K562 (cell line): ENCODE measurements at regions not wholly inside any gene's neighbourhood (a gene's known extent, or its start where the extent isn't known, plus 50 kb on each side); places are given as distances from the start of the nearest gene placed in this dataset.

Experiments
- NFXL1 ChIP-seq: fragments of 450-650 bp; formaldehyde crosslinking; IDR thresholded peaks from 2 replicates; pipeline ENCODE4 v1.4.0; 2021; ENCODE audit warnings: mild to moderate bottlenecking
- ZBED1 ChIP-seq: IDR thresholded peaks from 2 replicates; pipeline ENCODE4 v1.6.1; 2014
- ZNF232 ChIP-seq: sonication (generic); formaldehyde crosslinking; IDR thresholded peaks from 2 replicates; pipeline ENCODE4 v1.8.0; 2022; ENCODE audit warnings: mild to moderate bottlenecking, missing genetic modification reagents
- ZNF583 ChIP-seq: fragments of 250-450 bp; sonication (Bioruptor Pico); IDR thresholded peaks from 2 replicates; pipeline ENCODE4 v1.4.0; 2020
- TF ChIP-seq, protein P1 (sequence below): fragments of 450-650 bp; IDR thresholded peaks from 2 replicates; pipeline ENCODE4 v1.6.1; 2018; ENCODE audit warnings: mild to moderate bottlenecking, low read depth; ENCODE audit not compliant: partially characterized antibody
- TF ChIP-seq, protein P2 (sequence below): fragments of 250-450 bp; sonication (Bioruptor Pico); IDR thresholded peaks from 2 replicates; pipeline ENCODE4 v1.5.0; 2020; ENCODE audit warnings: mild to moderate bottlenecking, borderline replicate concordance
- TF ChIP-seq, protein P3 (sequence below): fragments of 250-450 bp; sonication (Bioruptor Pico); IDR thresholded peaks from 2 replicates; pipeline ENCODE4 v1.5.0; 2022; ENCODE audit warnings: mild to moderate bottlenecking
- TF ChIP-seq, protein P4 (sequence below): fragments of 250-450 bp; sonication (Bioruptor Pico); IDR thresholded peaks from 2 replicates; pipeline ENCODE4 v1.5.1; 2021; ENCODE audit warnings: mild to moderate bottlenecking

DNA sequence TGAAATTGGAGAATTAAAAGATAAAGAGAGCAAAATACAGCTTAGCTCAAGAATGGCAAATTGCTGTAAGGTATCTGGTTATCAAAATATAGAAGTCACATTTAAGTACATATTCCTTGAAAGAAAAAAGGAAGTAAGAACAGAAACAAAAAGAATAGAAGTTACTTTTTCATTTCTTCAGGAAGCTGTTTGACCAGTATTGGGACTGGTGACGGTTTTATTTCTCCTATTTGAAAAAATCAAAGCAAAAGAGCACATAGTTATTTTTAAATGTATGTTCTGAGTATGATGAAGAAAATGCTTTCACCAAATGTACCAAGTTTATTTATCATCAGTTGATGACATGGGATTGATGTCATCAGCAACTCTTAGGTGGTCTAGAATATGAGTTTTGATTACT is 83.1 kb upstream of the OXGR1 start (continued):
- TF ChIP-seq, protein P1, sequence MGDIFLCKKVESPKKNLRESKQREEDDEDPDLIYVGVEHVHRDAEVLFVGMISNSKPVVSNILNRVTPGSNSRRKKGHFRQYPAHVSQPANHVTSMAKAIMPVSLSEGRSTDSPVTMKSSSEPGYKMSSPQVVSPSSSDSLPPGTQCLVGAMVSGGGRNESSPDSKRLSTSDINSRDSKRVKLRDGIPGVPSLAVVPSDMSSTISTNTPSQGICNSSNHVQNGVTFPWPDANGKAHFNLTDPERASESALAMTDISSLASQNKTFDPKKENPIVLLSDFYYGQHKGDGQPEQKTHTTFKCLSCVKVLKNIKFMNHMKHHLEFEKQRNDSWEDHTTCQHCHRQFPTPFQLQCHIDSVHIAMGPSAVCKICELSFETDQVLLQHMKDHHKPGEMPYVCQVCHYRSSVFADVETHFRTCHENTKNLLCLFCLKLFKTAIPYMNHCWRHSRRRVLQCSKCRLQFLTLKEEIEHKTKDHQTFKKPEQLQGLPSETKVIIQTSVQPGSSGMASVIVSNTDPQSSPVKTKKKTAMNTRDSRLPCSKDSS, result no peak
- TF ChIP-seq ZBED1 (no peak), ZNF232 (CRISPR knock-in tag) (no peak), ZNF583 (CRISPR knock-in tag) (no peak), NFXL1 (CRISPR knock-in tag) (no peak)
- TF ChIP-seq, protein P2, sequence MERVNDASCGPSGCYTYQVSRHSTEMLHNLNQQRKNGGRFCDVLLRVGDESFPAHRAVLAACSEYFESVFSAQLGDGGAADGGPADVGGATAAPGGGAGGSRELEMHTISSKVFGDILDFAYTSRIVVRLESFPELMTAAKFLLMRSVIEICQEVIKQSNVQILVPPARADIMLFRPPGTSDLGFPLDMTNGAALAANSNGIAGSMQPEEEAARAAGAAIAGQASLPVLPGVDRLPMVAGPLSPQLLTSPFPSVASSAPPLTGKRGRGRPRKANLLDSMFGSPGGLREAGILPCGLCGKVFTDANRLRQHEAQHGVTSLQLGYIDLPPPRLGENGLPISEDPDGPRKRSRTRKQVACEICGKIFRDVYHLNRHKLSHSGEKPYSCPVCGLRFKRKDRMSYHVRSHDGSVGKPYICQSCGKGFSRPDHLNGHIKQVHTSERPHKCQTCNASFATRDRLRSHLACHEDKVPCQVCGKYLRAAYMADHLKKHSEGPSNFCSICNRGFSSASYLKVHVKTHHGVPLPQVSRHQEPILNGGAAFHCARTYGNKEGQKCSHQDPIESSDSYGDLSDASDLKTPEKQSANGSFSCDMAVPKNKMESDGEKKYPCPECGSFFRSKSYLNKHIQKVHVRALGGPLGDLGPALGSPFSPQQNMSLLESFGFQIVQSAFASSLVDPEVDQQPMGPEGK, result no peak
- TF ChIP-seq, protein P3, sequence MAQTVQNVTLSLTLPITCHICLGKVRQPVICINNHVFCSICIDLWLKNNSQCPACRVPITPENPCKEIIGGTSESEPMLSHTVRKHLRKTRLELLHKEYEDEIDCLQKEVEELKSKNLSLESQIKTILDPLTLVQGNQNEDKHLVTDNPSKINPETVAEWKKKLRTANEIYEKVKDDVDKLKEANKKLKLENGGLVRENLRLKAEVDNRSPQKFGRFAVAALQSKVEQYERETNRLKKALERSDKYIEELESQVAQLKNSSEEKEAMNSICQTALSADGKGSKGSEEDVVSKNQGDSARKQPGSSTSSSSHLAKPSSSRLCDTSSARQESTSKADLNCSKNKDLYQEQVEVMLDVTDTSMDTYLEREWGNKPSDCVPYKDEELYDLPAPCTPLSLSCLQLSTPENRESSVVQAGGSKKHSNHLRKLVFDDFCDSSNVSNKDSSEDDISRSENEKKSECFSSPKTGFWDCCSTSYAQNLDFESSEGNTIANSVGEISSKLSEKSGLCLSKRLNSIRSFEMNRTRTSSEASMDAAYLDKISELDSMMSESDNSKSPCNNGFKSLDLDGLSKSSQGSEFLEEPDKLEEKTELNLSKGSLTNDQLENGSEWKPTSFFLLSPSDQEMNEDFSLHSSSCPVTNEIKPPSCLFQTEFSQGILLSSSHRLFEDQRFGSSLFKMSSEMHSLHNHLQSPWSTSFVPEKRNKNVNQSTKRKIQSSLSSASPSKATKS, result no peak
- TF ChIP-seq, protein P4, sequence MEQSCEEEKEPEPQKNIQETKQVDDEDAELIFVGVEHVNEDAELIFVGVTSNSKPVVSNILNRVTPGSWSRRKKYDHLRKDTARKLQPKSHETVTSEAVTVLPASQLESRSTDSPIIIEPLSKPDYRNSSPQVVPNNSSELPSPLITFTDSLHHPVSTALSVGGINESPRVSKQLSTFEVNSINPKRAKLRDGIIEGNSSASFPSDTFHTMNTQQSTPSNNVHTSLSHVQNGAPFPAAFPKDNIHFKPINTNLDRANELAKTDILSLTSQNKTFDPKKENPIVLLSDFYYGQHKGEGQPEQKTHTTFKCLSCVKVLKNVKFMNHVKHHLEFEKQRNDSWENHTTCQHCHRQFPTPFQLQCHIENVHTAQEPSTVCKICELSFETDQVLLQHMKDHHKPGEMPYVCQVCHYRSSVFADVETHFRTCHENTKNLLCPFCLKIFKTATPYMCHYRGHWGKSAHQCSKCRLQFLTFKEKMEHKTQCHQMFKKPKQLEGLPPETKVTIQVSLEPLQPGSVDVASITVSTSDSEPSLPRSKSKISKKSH (CRISPR knock-in tag), result no peak
- TF ChIP-seq, all 486 proteins: peak for 0
